K562 (cell line): ENCODE measurements at regions not wholly inside any gene's neighbourhood (a gene's known extent, or its start where the extent isn't known, plus 50 kb on each side); places are given as distances from the start of the nearest gene placed in this dataset.

Experiments used
- ATAC-seq: fragments of 200-7000 bp; cut with Tn5 transposase; 3 replicates; pipeline ENCODE4 v1.9.1; 2020; ENCODE audit warnings: moderate library complexity
- BruUV-seq: library from RNA; stranded (reverse); fragments of 400-500 nt; replicated peaks from 2 replicates; lab custom pipeline; 2021; lab: Mats Ljungman, UMichigan
- CTCF ChIA-PET: fragments of 300-600 bp; formaldehyde crosslinking; extraction: SDS; loops from one replicate; lab custom pipeline; 2021; ENCODE audit warnings: low intra/inter-chr PET ratio; lab: Yijun Ruan, JAX
- POLR2A ChIA-PET: fragments of 300-600, 350-650 bp; sonication (Branson Sonifier 250); formaldehyde crosslinking; extraction: SDS; loops from one replicate; lab custom pipeline; 2021; ENCODE audit warnings: antibody characterized with exemption, inconsistent platforms; lab: Yijun Ruan, JAX
- DNase-seq, 4 experiments: peaks; one replicate each; pipeline versions ENCODE4 v3.0.0 to v3.0.0-alpha.2; 2011 to 2018; ENCODE audit warnings: low spot score in 3 of 4, mixed read lengths in 3 of 4; ENCODE audit errors: extremely low read depth in 1 of 4
- FAIRE-seq: peaks from 2 replicates; lab custom pipeline; 2011; peaks lifted over from hg19 to GRCh38; lab: Jason Lieb, UNC
- H2AFZ ChIP-seq: 2 replicates; pipeline ENCODE4 v1.6.0; 2011; ENCODE audit warnings: low read depth, low read length, control low read depth, inconsistent platforms
- H3K27ac ChIP-seq: fragments of 200-600 bp; 3 replicates; pipeline ENCODE4 v1.8.0; 2011; ENCODE audit warnings: low read depth, mild to moderate bottlenecking, control low read depth, inconsistent platforms, low read length, moderate library complexity, mixed read lengths; ENCODE audit errors: extremely low read depth
- H3K27me3 ChIP-seq, 2 experiments: fragments of 300-600 bp in 1 of 2; 2 replicates in 1 of 2; 3 replicates in 1 of 2; pipeline versions ENCODE4 v1.6.0 to v1.8.0; 2011; ENCODE audit warnings: inconsistent platforms in 2 of 2, low read length in 2 of 2, mild to moderate bottlenecking in 1 of 2, mixed read lengths in 1 of 2, moderate library complexity in 1 of 2; ENCODE audit not compliant: control insufficient read depth in 2 of 2, insufficient read depth in 2 of 2
- H3K36me3 ChIP-seq: fragments of 300-600 bp; 3 replicates; pipeline ENCODE4 v1.8.0; 2011; ENCODE audit warnings: mild to moderate bottlenecking, low read length, inconsistent platforms; ENCODE audit not compliant: control insufficient read depth, insufficient read depth
- H3K4me1 ChIP-seq, 2 experiments: fragments of 200-600 bp in 1 of 2; replicated peaks in 1 of 2; 2 replicates in 1 of 2; 3 replicates in 1 of 2; pipeline versions ENCODE4 v1.5.1 to v1.8.0; 2011; ENCODE audit warnings: inconsistent platforms in 2 of 2, low read length in 2 of 2, mild to moderate bottlenecking in 1 of 2, mixed read lengths in 1 of 2, moderate library complexity in 1 of 2; ENCODE audit not compliant: control insufficient read depth in 2 of 2, insufficient read depth in 2 of 2
- H3K4me2 ChIP-seq: 2 replicates; pipeline ENCODE4 v1.6.1; 2011; ENCODE audit warnings: low read length, control low read depth, inconsistent platforms, mixed read lengths; ENCODE audit not compliant: insufficient read depth
- H3K4me3 ChIP-seq: fragments of 200-600 bp; sonication (generic), shearing (Covaris generic); 2 replicates; pipeline ENCODE4 v1.5.1; 2016; ENCODE audit warnings: control low read depth, inconsistent platforms
- H3K79me2 ChIP-seq: fragments of 200-600 bp; 3 replicates; pipeline ENCODE4 v1.8.0; 2011; ENCODE audit warnings: low read length, inconsistent platforms; ENCODE audit not compliant: control insufficient read depth, insufficient read depth
- H3K9ac ChIP-seq, 2 experiments: 2 replicates each; pipeline versions ENCODE4 v1.6.0 to v1.6.1; 2011; ENCODE audit warnings: low read depth in 2 of 2, low read length in 2 of 2, control low read depth in 1 of 2, inconsistent platforms in 1 of 2, mild to moderate bottlenecking in 1 of 2, mixed read lengths in 1 of 2; ENCODE audit not compliant: insufficient read depth in 1 of 2
- H3K9me1 ChIP-seq: one replicate; pipeline ENCODE4 v1.6.0; 2011; ENCODE audit warnings: inconsistent platforms, mild to moderate bottlenecking, low read length, moderate library complexity; ENCODE audit not compliant: control insufficient read depth, insufficient read depth
- H3K9me3 ChIP-seq: replicated peaks from 2 replicates; pipeline ENCODE4 v1.5.1; 2011; ENCODE audit warnings: low read depth, low read length, inconsistent platforms; ENCODE audit not compliant: control insufficient read depth, insufficient read depth
- H4K20me1 ChIP-seq: replicated peaks from 2 replicates; pipeline ENCODE4 v1.6.1; 2011; ENCODE audit warnings: low read length, inconsistent platforms, mixed read lengths; ENCODE audit not compliant: control insufficient read depth, insufficient read depth
- DLX4 ChIP-seq: fragments of 250-450 bp; sonication (Bioruptor Pico); IDR thresholded peaks from 2 replicates; pipeline ENCODE4 v1.6.1; 2021; ENCODE audit warnings: mild to moderate bottlenecking
- MAFG ChIP-seq: fragments of 450-650 bp; conservative IDR thresholded peaks from 2 replicates; pipeline ENCODE4 v1.6.1; 2016; ENCODE audit warnings: missing genetic modification characterization, missing compliant biosample characterization
- MLX ChIP-seq, 2 experiments: fragments of 450-650 bp in 1 of 2; sonication (generic) in 1 of 2; formaldehyde crosslinking; conservative IDR thresholded peaks; 2 replicates each; pipeline versions ENCODE4 v1.4.0 to v1.8.1; 2020 to 2022; ENCODE audit warnings: mild to moderate bottlenecking in 1 of 2, missing genetic modification reagents in 1 of 2
- POLR3G ChIP-seq: IDR thresholded peaks from 2 replicates; pipeline ENCODE4 v1.6.1; 2011; ENCODE audit not compliant: insufficient read length, insufficient replicate concordance; ENCODE audit errors: extremely low read depth
- ZBTB2 ChIP-seq: fragments of 450-650 bp; IDR thresholded peaks from 2 replicates; pipeline ENCODE4 v1.6.1; 2016; ENCODE audit warnings: antibody characterized with exemption
- ZC3H11A ChIP-seq: IDR thresholded peaks from 2 replicates; pipeline ENCODE4 v1.6.1; 2012; ENCODE audit warnings: low read depth, low read length, improper control_type of control experiment
- ZNF316 ChIP-seq: fragments of 450-650 bp; IDR thresholded peaks from 2 replicates; pipeline ENCODE4 v1.6.1; 2016
- ZNF668 ChIP-seq: fragments of 250-450 bp; sonication (Bioruptor Pico); IDR thresholded peaks from 2 replicates; pipeline ENCODE4 v1.8.0; 2022; ENCODE audit warnings: mild to moderate bottlenecking, inconsistent platforms
- ZNF830 ChIP-seq: fragments of 250-450 bp; sonication (Bioruptor Pico); IDR thresholded peaks from 2 replicates; pipeline ENCODE4 v1.5.0; 2021; ENCODE audit warnings: mild to moderate bottlenecking
- WGBS: fragments of 100-300 bp; shearing (Covaris generic); methylation state at CpG from one replicate; pipeline ENCODE4 v1.1.6; 2016; ENCODE audit warnings: low coverage, mixed read lengths; ENCODE audit not compliant: insufficient coverage; ENCODE audit errors: missing lambda C conversion rate; 5-methylcytosine and 5-hydroxymethylcytosine counted together
- in situ Hi-C: fragments of 300-500 bp; cut with MboI; formaldehyde crosslinking; loops from 4 replicates; pipeline ENCODE4 v1.15.0; 2018; ENCODE audit warnings: inconsistent platforms, mixed read lengths
- intact Hi-C: fragments of 100-400 bp; cut with micrococcal nuclease; formaldehyde crosslinking; loops from 2 replicates; pipeline ENCODE4 v1.14.2; 2022
- TF ChIP-seq, protein P1 (sequence below): IDR thresholded peaks from 2 replicates; pipeline ENCODE4 v1.6.1; 2014; ENCODE audit warnings: antibody characterized with exemption

DNA sequence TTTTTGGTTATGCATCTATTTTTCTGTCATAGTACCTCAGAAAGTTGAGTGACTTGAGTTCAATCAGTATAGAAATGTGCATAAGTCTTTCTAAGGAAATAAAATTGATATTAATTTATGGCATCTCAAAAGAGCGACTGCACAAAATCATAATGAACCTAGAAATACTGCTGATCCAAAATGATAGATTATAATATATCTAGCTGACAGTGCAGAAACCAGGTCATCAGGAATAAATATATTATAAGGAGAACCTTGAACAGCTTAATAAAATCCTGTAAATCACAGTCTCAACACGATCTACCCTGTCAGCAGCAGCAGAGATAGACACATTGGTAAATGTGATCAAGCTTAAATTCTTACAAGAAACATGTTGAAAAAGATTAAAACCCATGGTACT is 1106.6 kb upstream of the CDH18 start:
- in situ Hi-C loops = no loop called here
- no peak overlapping the region for H2AFZ ChIP-seq
- DNase-seq (no peak), FAIRE-seq (no peak)
- POLR2A ChIA-PET = no interaction called here
- no peak overlapping the region for H3K4me2 ChIP-seq
- WGBS = 0% methylated on average over 2 of the region's 2 CpGs
- no peak for TF ChIP-seq DLX4 (CRISPR knock-in tag)
- TF ChIP-seq MLX (CRISPR knock-in tag; conservative IDR thresholded peaks at IDR 0.05) = no peak
- TF ChIP-seq, protein P1, sequence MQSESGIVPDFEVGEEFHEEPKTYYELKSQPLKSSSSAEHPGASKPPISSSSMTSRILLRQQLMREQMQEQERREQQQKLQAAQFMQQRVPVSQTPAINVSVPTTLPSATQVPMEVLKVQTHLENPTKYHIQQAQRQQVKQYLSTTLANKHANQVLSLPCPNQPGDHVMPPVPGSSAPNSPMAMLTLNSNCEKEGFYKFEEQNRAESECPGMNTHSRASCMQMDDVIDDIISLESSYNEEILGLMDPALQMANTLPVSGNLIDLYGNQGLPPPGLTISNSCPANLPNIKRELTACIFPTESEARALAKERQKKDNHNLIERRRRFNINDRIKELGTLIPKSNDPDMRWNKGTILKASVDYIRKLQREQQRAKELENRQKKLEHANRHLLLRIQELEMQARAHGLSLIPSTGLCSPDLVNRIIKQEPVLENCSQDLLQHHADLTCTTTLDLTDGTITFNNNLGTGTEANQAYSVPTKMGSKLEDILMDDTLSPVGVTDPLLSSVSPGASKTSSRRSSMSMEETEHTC = no peak
- TF ChIP-seq ZNF830 (CRISPR knock-in tag) = no peak
- no peak for TF ChIP-seq ZBTB2
- TF ChIP-seq ZNF668 = no peak
- peak; percentile 18; the same call in 1 of the 2 replicates for TF ChIP-seq ZNF316
- no peak for TF ChIP-seq ZC3H11A
- TF ChIP-seq POLR3G = no peak
- TF ChIP-seq MAFG = 0 out of 2 replicates have a peak, but pooled peaks have one; percentile 25
- TF ChIP-seq, all 486 proteins: peak for 2
- Histone ChIP-seq H4K20me1 (no peaks in the 10 kb centered on the region), H3K4me1 (no peaks in the 10 kb centered on the region), H3K27me3 (no peaks in the 10 kb centered on the region), H3K27ac (no peak overlapping the region), H3K9ac (no peak overlapping the region), H3K9me1 (no peaks in the 10 kb centered on the region), H3K4me3 (no peak overlapping the region), H3K9me3 (peaks cover 2% of the 10 kb centered on the region; the same call in 1 of the 2 replicates), H3K79me2 (no peaks in the 10 kb centered on the region), H3K36me3 (no peaks in the 10 kb centered on the region)
- intact Hi-C loops = no loop called here
- CTCF ChIA-PET = no interaction called here
- no TSS peak for BruUV-seq
- no peak for ATAC-seq
